ENCODE measurements at regions not wholly inside any gene's neighbourhood (a gene's known extent, or its start where the extent isn't known, plus 50 kb on each side); places are given as distances from the start of the nearest gene placed in this dataset.

DNA sequence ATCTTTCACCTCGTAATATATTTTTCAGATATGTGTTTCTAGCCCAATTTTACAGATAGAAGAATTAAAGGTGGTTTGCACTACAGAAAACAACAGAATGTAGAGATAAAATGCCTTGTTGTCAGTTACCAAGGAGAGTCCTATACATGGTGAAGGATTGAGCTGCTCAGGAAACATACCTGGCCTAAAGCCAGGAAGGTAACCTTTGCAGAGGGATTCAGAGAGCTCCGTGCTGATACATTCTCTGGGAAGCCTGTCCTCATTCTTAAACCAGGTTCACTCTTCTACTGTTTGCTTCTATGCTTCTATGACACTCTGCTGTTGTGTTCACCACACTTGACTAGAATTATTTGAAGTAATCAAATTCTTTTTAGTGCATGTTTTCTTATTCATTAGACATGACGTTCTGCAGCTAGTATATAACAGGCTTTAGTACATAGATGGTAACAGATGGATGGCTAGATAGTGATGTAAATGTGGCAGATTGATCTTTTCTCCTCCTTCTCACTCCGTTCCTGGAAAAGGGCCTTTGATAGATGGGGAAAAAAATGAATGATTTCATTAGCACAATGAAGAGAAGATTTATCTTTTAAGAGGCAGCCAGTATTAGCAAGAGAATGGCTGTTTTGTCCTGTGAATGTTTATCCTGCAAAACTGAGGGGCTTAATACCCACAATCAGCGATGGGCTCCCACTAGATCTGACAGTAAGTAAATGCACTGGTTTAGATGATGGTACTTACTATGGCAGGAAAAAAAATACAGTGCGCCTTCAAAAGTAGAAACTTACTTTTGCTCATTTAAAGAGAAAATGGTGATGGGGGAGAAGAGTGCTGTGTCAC, 589.6 kb upstream of the FAM98A start:
- no peak for TF ChIP-seq POLR2A (IDR thresholded peaks at IDR 0.05)
- no peak for TF ChIP-seq CTCF (IDR thresholded peaks at IDR 0.05)
